ENCODE measurements at regions not wholly inside any gene's neighbourhood (a gene's known extent, or its start where the extent isn't known, plus 50 kb on each side); places are given as distances from the start of the nearest gene placed in this dataset.
"Not testable (repeated sequence)": the region's sequence is repeated elsewhere in the genome, so short reads cannot be mapped to it uniquely, and the experiment has no call there.

GRCh38 chr9:95785209-95785608 lies 90.3 kb upstream of the ERCC6L2 start:
- no peak for DNase-seq (ENCODE audit: low read depth in 2 of 2)

- no peak for DNase-seq (ENCODE audit: low read depth in 2 of 2)
Measured at GRCh38 chr9:95784318-95784717, 91.2 kb upstream of the ERCC6L2 start.

GRCh38 chr9:95783426-95783975 lies 92.0 kb upstream of the ERCC6L2 start:
- DNase-seq (ENCODE audit: low read depth in 2 of 2), result no peak

GRCh38 chr9:95780751-95781150 lies 94.7 kb upstream of the ERCC6L2 start:
- no peak for DNase-seq (ENCODE audit: low read depth in 2 of 2)

- no peak for DNase-seq (ENCODE audit: low read depth in 2 of 2)
Measured at GRCh38 chr9:95780121-95780520, 95.4 kb upstream of the ERCC6L2 start.

GRCh38 chr9:95779597-95779996 lies 95.9 kb upstream of the ERCC6L2 start:
- DNase-seq (ENCODE audit: low read depth in 2 of 2), result not testable (repeated sequence)

GRCh38 chr9:95778957-95779356 lies 96.5 kb upstream of the ERCC6L2 start:
- DNase-seq (ENCODE audit: low read depth in 2 of 2), result no peak

- no peak for DNase-seq (ENCODE audit: low read depth in 2 of 2)
Measured at GRCh38 chr9:95777136-95777535, 98.4 kb upstream of the ERCC6L2 start.

GRCh38 chr9:95776176-95776575 lies 99.3 kb upstream of the ERCC6L2 start:
- DNase-seq (ENCODE audit: low read depth in 2 of 2), result no peak

- DNase-seq (ENCODE audit: low read depth in 2 of 2), result no peak
Measured at GRCh38 chr9:95775191-95775590, 100.3 kb upstream of the ERCC6L2 start.

GRCh38 chr9:95773053-95773418 lies 102.5 kb upstream of the ERCC6L2 start:
- DNase-seq (ENCODE audit: low read depth in 2 of 2), result no peak

- DNase-seq (ENCODE audit: low read depth in 2 of 2), result no peak
Measured at GRCh38 chr9:95772320-95773052, 103.0 kb upstream of the ERCC6L2 start.

GRCh38 chr9:95771556-95772246 lies 103.8 kb upstream of the ERCC6L2 start:
- no peak for DNase-seq (ENCODE audit: low read depth in 2 of 2)

- no peak for DNase-seq (ENCODE audit: low read depth in 2 of 2)
Measured at GRCh38 chr9:95770653-95771131, 104.8 kb upstream of the ERCC6L2 start.

GRCh38 chr9:95769909-95770433 lies 105.5 kb upstream of the ERCC6L2 start:
- no peak for DNase-seq (ENCODE audit: low read depth in 2 of 2)

GRCh38 chr9:95769473-95769872 lies 106.0 kb upstream of the ERCC6L2 start:
- DNase-seq (ENCODE audit: low read depth in 2 of 2), result no peak

- DNase-seq (ENCODE audit: low read depth in 2 of 2), result no peak
Measured at GRCh38 chr9:95766906-95767305, 108.6 kb upstream of the ERCC6L2 start.

- DNase-seq (ENCODE audit: low read depth in 2 of 2), result no peak
Measured at GRCh38 chr9:95764533-95765319, 110.8 kb upstream of the ERCC6L2 start.

GRCh38 chr9:95763983-95764382 lies 111.5 kb upstream of the ERCC6L2 start:
- no peak for DNase-seq (ENCODE audit: low read depth in 2 of 2)

- DNase-seq (ENCODE audit: low read depth in 2 of 2), result no peak
Measured at GRCh38 chr9:95763006-95763405, 112.5 kb upstream of the ERCC6L2 start.

GRCh38 chr9:95762322-95762721 lies 113.2 kb upstream of the ERCC6L2 start:
- DNase-seq (ENCODE audit: low read depth in 2 of 2), result no peak

GRCh38 chr9:95760791-95761190 lies 114.7 kb upstream of the ERCC6L2 start:
- no peak for DNase-seq (ENCODE audit: low read depth in 2 of 2)

All from stimulated activated CD8-positive, alpha-beta memory T cell treated with anti-CD3 and anti-CD28 coated beads, Interleukin-2, amount 100 ng/mL, for 1 hour (primary cell).